ENCODE measurements at regions not wholly inside any gene's neighbourhood (a gene's known extent, or its start where the extent isn't known, plus 50 kb on each side); places are given as distances from the start of the nearest gene placed in this dataset.

DNA sequence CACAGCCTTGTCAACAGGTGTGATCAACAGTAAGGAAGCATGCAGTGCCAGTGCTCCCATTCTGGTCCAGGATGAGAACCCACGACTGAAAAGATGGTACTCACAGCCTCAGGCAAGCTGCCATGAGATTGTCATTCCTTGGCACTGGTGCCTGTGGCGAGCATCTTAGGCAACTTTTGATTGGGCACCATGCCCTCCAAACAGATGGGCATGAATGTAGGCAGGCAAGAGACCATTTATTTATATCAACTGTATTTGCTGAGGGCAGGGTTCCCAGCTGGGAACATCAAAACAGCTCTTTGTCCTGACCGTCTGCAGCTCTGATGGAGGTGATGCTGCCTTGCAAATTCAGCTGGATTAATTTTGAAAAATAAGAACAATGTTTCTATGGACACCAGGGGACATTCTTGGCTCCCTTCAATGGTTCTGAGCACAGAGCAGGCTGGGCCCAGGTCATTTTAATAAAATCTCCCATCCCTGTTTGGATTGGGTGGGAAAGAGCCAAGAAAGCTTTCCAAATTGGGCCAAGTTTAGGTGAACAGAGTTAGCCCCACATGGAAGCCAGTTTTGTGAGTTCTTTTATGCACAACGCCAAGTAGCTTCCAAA, 522.5 kb downstream of the RMST start:
- DNase-seq: no peak
- H4K20me1 ChIP-seq (ENCODE audit: insufficient read depth): no peaks in the 10 kb centered on the region
- H3K9me3 ChIP-seq: no peaks in the 10 kb centered on the region
- H3K9ac ChIP-seq: no peak overlapping the region
- CTCF ChIA-PET: interaction anchor here (2.4 kb wide), 1 partner anchor 24 kb away, joined by 7 read pairs; no protein-coding TSS in a partner anchor
- TF ChIP-seq, protein P1, sequence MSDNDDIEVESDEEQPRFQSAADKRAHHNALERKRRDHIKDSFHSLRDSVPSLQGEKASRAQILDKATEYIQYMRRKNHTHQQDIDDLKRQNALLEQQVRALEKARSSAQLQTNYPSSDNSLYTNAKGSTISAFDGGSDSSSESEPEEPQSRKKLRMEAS (IDR thresholded peaks at IDR 0.05; ENCODE audit: low read depth): no peak
- TF ChIP-seq, protein P2, sequence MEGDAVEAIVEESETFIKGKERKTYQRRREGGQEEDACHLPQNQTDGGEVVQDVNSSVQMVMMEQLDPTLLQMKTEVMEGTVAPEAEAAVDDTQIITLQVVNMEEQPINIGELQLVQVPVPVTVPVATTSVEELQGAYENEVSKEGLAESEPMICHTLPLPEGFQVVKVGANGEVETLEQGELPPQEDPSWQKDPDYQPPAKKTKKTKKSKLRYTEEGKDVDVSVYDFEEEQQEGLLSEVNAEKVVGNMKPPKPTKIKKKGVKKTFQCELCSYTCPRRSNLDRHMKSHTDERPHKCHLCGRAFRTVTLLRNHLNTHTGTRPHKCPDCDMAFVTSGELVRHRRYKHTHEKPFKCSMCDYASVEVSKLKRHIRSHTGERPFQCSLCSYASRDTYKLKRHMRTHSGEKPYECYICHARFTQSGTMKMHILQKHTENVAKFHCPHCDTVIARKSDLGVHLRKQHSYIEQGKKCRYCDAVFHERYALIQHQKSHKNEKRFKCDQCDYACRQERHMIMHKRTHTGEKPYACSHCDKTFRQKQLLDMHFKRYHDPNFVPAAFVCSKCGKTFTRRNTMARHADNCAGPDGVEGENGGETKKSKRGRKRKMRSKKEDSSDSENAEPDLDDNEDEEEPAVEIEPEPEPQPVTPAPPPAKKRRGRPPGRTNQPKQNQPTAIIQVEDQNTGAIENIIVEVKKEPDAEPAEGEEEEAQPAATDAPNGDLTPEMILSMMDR (IDR thresholded peaks at IDR 0.05): no peak
- TF ChIP-seq POLR2AphosphoS5 (IDR thresholded peaks at IDR 0.05; ENCODE audit: low read depth, low read length): no peak
- TF ChIP-seq JUND (IDR thresholded peaks at IDR 0.05): no peak
- TF ChIP-seq RAD21 (IDR thresholded peaks at IDR 0.05; ENCODE audit: low read length): no peak
- no peak for TF ChIP-seq NRF1 (IDR thresholded peaks at IDR 0.05; ENCODE audit: low read depth, low read length)
- no peaks in the 10 kb centered on the region for H3F3A ChIP-seq (replicated peaks; ENCODE audit: insufficient read depth)
- H3K36me3 ChIP-seq (replicated peaks in 1 of 2; ENCODE audit: control insufficient read depth in 1 of 2, insufficient read depth in 2 of 2, low read length in 1 of 2): no peaks in the 10 kb centered on the region
- H3K4me1 ChIP-seq (ENCODE audit: control insufficient read depth in 1 of 2, insufficient read depth in 2 of 2, low read depth in 1 of 2, low read length in 1 of 2): no peaks in the 10 kb centered on the region
- H3K4me2 ChIP-seq: no peak overlapping the region
- 6% methylated on average over 4 of the region's 4 CpGs for WGBS (ENCODE audit: low lambda C conversion rate)
- H3K27ac ChIP-seq (ENCODE audit: low read depth in 2 of 2, low read length in 1 of 2): no peak overlapping the region
- no peak overlapping the region for H2AFZ ChIP-seq (ENCODE audit: low read depth)
- H3K27me3 ChIP-seq (ENCODE audit: insufficient read depth): no peaks in the 10 kb centered on the region
- POLR2A ChIA-PET: no interaction called here
- no peak overlapping the region for H3K4me3 ChIP-seq (ENCODE audit: low read depth in 2 of 2, low read length in 1 of 2)
- no peaks in the 10 kb centered on the region for H3K9me2 ChIP-seq
- H3K79me2 ChIP-seq (ENCODE audit: insufficient read depth): no peaks in the 10 kb centered on the region

DNA sequence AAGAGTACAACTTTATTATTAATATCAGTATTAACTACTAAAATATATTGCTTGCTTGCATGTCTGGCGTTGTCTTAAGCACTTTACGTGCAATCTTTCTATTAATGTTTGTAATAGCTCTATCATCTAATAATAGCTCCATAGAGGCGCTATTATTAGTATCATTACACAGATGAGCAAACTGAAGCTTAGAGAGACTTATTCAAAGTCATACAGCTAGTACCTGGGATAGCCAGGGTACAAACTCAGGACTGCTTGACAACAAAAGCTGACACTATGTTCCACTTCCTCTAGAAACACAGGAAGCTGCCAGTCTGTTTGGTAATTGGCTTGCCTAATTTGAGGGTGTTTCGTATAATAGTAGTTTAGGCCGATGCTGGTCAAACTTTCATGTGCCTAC, 523.2 kb downstream of the RMST start:
- Histone ChIP-seq H3K36me3 (replicated peaks in 1 of 2; ENCODE audit: control insufficient read depth in 1 of 2, insufficient read depth in 2 of 2, low read length in 1 of 2) (no peaks in the 10 kb centered on the region), H3K79me2 (ENCODE audit: insufficient read depth) (no peaks in the 10 kb centered on the region), H3K4me3 (ENCODE audit: low read depth in 2 of 2, low read length in 1 of 2) (no peak overlapping the region), H3F3A (replicated peaks; ENCODE audit: insufficient read depth) (no peaks in the 10 kb centered on the region), H3K27ac (ENCODE audit: low read depth in 2 of 2, low read length in 1 of 2) (no peak overlapping the region), H3K9me3 (no peaks in the 10 kb centered on the region), H4K20me1 (ENCODE audit: insufficient read depth) (no peaks in the 10 kb centered on the region), H3K27me3 (ENCODE audit: insufficient read depth) (no peaks in the 10 kb centered on the region), H3K9me2 (no peaks in the 10 kb centered on the region), H3K4me2 (no peak overlapping the region), H3K9ac (no peak overlapping the region), H3K4me1 (ENCODE audit: control insufficient read depth in 1 of 2, insufficient read depth in 2 of 2, low read depth in 1 of 2, low read length in 1 of 2) (no peaks in the 10 kb centered on the region), H2AFZ (ENCODE audit: low read depth) (no peak overlapping the region)
- POLR2A ChIA-PET: no interaction called here
- CTCF ChIA-PET: interaction anchor here (1.1 to 2.4 kb wide), 2 partner anchors 25 to 385 kb away, joined by 3 to 7 read pairs; no protein-coding TSS in a partner anchor
- no peak for DNase-seq
- 50% methylated on average over 5 of the region's 5 CpGs for WGBS (ENCODE audit: low lambda C conversion rate)
- TF ChIP-seq, protein P1 (IDR thresholded peaks at IDR 0.05; ENCODE audit: low read depth): no peak
- TF ChIP-seq SMC3 (IDR thresholded peaks at IDR 0.05; ENCODE audit: low read depth, low read length) (no peak), EZH2phosphoT487 (IDR thresholded peaks at IDR 0.05; ENCODE audit: borderline replicate concordance, low read depth) (no peak), NRF1 (IDR thresholded peaks at IDR 0.05; ENCODE audit: low read depth, low read length) (no peak), FOXM1 (IDR thresholded peaks at IDR 0.05; ENCODE audit: low read depth) (no peak), FOSL2 (IDR thresholded peaks at IDR 0.05; ENCODE audit: borderline replicate concordance, low read depth) (no peak), RFX5 (IDR thresholded peaks at IDR 0.05; ENCODE audit: low read length) (no peak), RCOR1 (IDR thresholded peaks at IDR 0.05; ENCODE audit: low read length) (no peak), CHD2 (IDR thresholded peaks at IDR 0.05; ENCODE audit: low read length, partially characterized antibody) (no peak), POLR2AphosphoS5 (IDR thresholded peaks at IDR 0.05; ENCODE audit: low read depth, low read length) (no peak), FOXJ3 (CRISPR knock-in tag; IDR thresholded peaks at IDR 0.05) (no peak), MXI1 (IDR thresholded peaks at IDR 0.05; ENCODE audit: low read depth, low read length) (no peak)
- TF ChIP-seq, protein P3, sequence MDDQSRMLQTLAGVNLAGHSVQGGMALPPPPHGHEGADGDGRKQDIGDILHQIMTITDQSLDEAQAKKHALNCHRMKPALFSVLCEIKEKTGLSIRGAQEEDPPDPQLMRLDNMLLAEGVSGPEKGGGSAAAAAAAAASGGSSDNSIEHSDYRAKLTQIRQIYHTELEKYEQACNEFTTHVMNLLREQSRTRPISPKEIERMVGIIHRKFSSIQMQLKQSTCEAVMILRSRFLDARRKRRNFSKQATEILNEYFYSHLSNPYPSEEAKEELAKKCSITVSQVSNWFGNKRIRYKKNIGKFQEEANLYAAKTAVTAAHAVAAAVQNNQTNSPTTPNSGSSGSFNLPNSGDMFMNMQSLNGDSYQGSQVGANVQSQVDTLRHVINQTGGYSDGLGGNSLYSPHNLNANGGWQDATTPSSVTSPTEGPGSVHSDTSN (IDR thresholded peaks at IDR 0.05): no peak
- TF ChIP-seq, protein P2 (IDR thresholded peaks at IDR 0.05): no peak
- TF ChIP-seq, protein P4, sequence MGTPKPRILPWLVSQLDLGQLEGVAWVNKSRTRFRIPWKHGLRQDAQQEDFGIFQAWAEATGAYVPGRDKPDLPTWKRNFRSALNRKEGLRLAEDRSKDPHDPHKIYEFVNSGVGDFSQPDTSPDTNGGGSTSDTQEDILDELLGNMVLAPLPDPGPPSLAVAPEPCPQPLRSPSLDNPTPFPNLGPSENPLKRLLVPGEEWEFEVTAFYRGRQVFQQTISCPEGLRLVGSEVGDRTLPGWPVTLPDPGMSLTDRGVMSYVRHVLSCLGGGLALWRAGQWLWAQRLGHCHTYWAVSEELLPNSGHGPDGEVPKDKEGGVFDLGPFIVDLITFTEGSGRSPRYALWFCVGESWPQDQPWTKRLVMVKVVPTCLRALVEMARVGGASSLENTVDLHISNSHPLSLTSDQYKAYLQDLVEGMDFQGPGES (IDR thresholded peaks at IDR 0.05; ENCODE audit: low read depth, low read length): no peak
- TF ChIP-seq, protein P5, sequence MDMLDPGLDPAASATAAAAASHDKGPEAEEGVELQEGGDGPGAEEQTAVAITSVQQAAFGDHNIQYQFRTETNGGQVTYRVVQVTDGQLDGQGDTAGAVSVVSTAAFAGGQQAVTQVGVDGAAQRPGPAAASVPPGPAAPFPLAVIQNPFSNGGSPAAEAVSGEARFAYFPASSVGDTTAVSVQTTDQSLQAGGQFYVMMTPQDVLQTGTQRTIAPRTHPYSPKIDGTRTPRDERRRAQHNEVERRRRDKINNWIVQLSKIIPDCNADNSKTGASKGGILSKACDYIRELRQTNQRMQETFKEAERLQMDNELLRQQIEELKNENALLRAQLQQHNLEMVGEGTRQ (IDR thresholded peaks at IDR 0.05; ENCODE audit: borderline replicate concordance, low read depth, low read length): no peak

All from SK-N-SH (cell line).